Epithelial cell of esophagus (primary cell): ENCODE measurements at regions not wholly inside any gene's neighbourhood (a gene's known extent, or its start where the extent isn't known, plus 50 kb on each side); places are given as distances from the start of the nearest gene placed in this dataset.

Experiments
- DNase-seq: peaks from one replicate; pipeline ENCODE4 v3.0.0; 2010; ENCODE audit warnings: low read depth
- H3K4me3 ChIP-seq: 2 replicates; pipeline ENCODE4 v1.5.1; 2011; ENCODE audit warnings: mild to moderate bottlenecking, low read length, control low read depth
- CTCF ChIP-seq: IDR thresholded peaks from 2 replicates; pipeline ENCODE4 v1.5.1; 2011; ENCODE audit warnings: low read depth, mild to moderate bottlenecking, low read length, control low read depth, inconsistent platforms; ENCODE audit not compliant: insufficient read depth; ENCODE audit errors: missing control alignments

- DNase-seq = no peak
- H3K4me3 ChIP-seq = no peak overlapping the region
- no peak for TF ChIP-seq CTCF
Measured at GRCh38 chr12:24488906-24489619, 459.8 kb downstream of the BCAT1 start.

GRCh38 chr12:24488091-24488596 is 460.8 kb downstream of the BCAT1 start:
- peak; percentile 60 for DNase-seq
- no peak overlapping the region for H3K4me3 ChIP-seq
- no peak for TF ChIP-seq CTCF

GRCh38 chr12:24487606-24488005 is 461.3 kb downstream of the BCAT1 start:
- DNase-seq = no peak
- no peak for TF ChIP-seq CTCF
- no peak overlapping the region for H3K4me3 ChIP-seq

GRCh38 chr12:24483732-24484131 is 465.2 kb downstream of the BCAT1 start:
- H3K4me3 ChIP-seq = no peak overlapping the region
- no peak for TF ChIP-seq CTCF
- DNase-seq = no peak

GRCh38 chr12:24482882-24483604 is 465.9 kb downstream of the BCAT1 start:
- TF ChIP-seq CTCF = no peak
- H3K4me3 ChIP-seq = no peak overlapping the region
- DNase-seq = no peak

- no peak for TF ChIP-seq CTCF
Measured at GRCh38 chr12:24482044-24482443, 466.9 kb downstream of the BCAT1 start.

More at GRCh38 chr12:24482044-24482443, 466.9 kb downstream of the BCAT1 start:
- DNase-seq = no peak
- no peak overlapping the region for H3K4me3 ChIP-seq
